ENCODE measurements at regions not wholly inside any gene's neighbourhood (a gene's known extent, or its start where the extent isn't known, plus 50 kb on each side); places are given as distances from the start of the nearest gene placed in this dataset.

- Histone ChIP-seq H3K27ac (ENCODE audit: low read length) (no peak overlapping the region), H3K4me2 (ENCODE audit: low read length) (no peak overlapping the region)
Observed at GRCh38 chr5:103718108-103718507, 155.5 kb upstream of the NUDT12 start.

GRCh38 chr5:103708601-103709000 is 146.0 kb upstream of the NUDT12 start:
- Histone ChIP-seq H3K4me2 (ENCODE audit: low read length) (no peak overlapping the region), H4K20me1 (ENCODE audit: insufficient read depth, low read length) (no peaks in the 10 kb centered on the region), H3K79me2 (ENCODE audit: low read length) (no peaks in the 10 kb centered on the region), H3K9ac (ENCODE audit: low read length) (no peak overlapping the region), H3K4me1 (ENCODE audit: low read length) (no peaks in the 10 kb centered on the region), H3K9me3 (ENCODE audit: insufficient read depth, low read length) (no peaks in the 10 kb centered on the region), H2AFZ (ENCODE audit: low read depth, low read length) (no peak overlapping the region), H3K4me3 (ENCODE audit: low read length) (no peak overlapping the region), H3K36me3 (replicated peaks; ENCODE audit: low read depth, low read length) (no peaks in the 10 kb centered on the region), H3K27ac (ENCODE audit: low read length) (no peak overlapping the region), H3K27me3 (ENCODE audit: low read depth, low read length) (no peaks in the 10 kb centered on the region)
- TF ChIP-seq, protein P1, sequence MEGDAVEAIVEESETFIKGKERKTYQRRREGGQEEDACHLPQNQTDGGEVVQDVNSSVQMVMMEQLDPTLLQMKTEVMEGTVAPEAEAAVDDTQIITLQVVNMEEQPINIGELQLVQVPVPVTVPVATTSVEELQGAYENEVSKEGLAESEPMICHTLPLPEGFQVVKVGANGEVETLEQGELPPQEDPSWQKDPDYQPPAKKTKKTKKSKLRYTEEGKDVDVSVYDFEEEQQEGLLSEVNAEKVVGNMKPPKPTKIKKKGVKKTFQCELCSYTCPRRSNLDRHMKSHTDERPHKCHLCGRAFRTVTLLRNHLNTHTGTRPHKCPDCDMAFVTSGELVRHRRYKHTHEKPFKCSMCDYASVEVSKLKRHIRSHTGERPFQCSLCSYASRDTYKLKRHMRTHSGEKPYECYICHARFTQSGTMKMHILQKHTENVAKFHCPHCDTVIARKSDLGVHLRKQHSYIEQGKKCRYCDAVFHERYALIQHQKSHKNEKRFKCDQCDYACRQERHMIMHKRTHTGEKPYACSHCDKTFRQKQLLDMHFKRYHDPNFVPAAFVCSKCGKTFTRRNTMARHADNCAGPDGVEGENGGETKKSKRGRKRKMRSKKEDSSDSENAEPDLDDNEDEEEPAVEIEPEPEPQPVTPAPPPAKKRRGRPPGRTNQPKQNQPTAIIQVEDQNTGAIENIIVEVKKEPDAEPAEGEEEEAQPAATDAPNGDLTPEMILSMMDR (IDR thresholded peaks at IDR 0.05; ENCODE audit: low read depth, low read length), result no peak
- no peak for TF ChIP-seq EZH2phosphoT487 (IDR thresholded peaks at IDR 0.05; ENCODE audit: low read depth)

More at GRCh38 chr5:103718108-103718507, 155.5 kb upstream of the NUDT12 start:
- Histone ChIP-seq H3K79me2 (ENCODE audit: low read length) (no peaks in the 10 kb centered on the region), H3K4me1 (ENCODE audit: low read length) (no peaks in the 10 kb centered on the region), H3K27me3 (ENCODE audit: low read depth, low read length) (no peaks in the 10 kb centered on the region), H2AFZ (ENCODE audit: low read depth, low read length) (no peak overlapping the region), H3K9me3 (ENCODE audit: insufficient read depth, low read length) (no peaks in the 10 kb centered on the region), H3K4me3 (ENCODE audit: low read length) (no peak overlapping the region), H3K9ac (ENCODE audit: low read length) (no peak overlapping the region), H3K36me3 (replicated peaks; ENCODE audit: low read depth, low read length) (no peaks in the 10 kb centered on the region), H4K20me1 (ENCODE audit: insufficient read depth, low read length) (no peaks in the 10 kb centered on the region)
- TF ChIP-seq, protein P1 (IDR thresholded peaks at IDR 0.05; ENCODE audit: low read depth, low read length), result no peak
- TF ChIP-seq EZH2phosphoT487 (IDR thresholded peaks at IDR 0.05; ENCODE audit: low read depth), result no peak

DNA sequence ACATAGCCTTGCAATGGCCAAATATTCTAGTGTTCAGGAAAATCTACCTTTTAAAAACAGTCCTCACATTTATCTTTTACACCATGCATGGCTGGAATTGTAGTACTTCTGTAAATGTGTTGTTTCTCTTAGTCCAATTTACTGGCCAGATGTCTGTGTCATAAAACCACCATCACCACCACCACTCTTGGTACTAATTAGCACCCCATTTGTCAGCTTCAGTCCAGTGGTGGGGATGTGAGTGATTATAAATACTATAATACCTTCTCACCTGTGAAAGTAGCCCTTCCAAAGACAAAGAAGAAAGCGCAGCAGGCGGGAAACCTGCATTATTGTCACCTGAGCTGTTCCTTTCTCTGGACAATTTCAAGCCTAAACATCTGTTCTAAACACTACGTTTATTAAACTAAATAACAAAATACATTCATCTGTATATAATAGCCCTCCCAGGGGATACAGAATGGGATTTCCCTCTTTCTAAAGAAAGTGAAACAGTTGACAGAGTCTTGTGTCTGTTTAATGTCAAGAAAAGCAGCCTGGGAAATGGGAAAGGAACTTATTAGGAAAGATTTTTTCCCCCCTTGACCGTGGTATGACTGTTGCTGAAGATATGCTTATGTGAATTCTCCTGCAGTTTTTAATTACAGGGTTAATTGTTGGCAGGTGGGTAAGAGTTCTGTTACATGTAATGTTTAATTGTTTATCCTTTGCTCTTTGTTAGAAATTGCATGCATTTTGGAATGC is 144.5 kb upstream of the NUDT12 start:
- no peak overlapping the region for H3K4me2 ChIP-seq (ENCODE audit: low read length)
- no peaks in the 10 kb centered on the region for H3K27me3 ChIP-seq (ENCODE audit: low read depth, low read length)
- H3K9me3 ChIP-seq (ENCODE audit: insufficient read depth, low read length), result no peaks in the 10 kb centered on the region
- no peak overlapping the region for H3K27ac ChIP-seq (ENCODE audit: low read length)
- no peak for TF ChIP-seq EZH2phosphoT487 (IDR thresholded peaks at IDR 0.05; ENCODE audit: low read depth)
- TF ChIP-seq, protein P1 (IDR thresholded peaks at IDR 0.05; ENCODE audit: low read depth, low read length), result no peak
- H3K4me1 ChIP-seq (ENCODE audit: low read length), result no peaks in the 10 kb centered on the region
- no peak overlapping the region for H3K9ac ChIP-seq (ENCODE audit: low read length)
- no peaks in the 10 kb centered on the region for H3K79me2 ChIP-seq (ENCODE audit: low read length)
- no peaks in the 10 kb centered on the region for H3K36me3 ChIP-seq (replicated peaks; ENCODE audit: low read depth, low read length)
- H3K4me3 ChIP-seq (ENCODE audit: low read length), result no peak overlapping the region
- H4K20me1 ChIP-seq (ENCODE audit: insufficient read depth, low read length), result no peaks in the 10 kb centered on the region
- H2AFZ ChIP-seq (ENCODE audit: low read depth, low read length), result no peak overlapping the region

GRCh38 chr5:103703617-103704016 is 141.0 kb upstream of the NUDT12 start:
- TF ChIP-seq EZH2phosphoT487 (IDR thresholded peaks at IDR 0.05; ENCODE audit: low read depth), result no peak
- TF ChIP-seq, protein P1 (IDR thresholded peaks at IDR 0.05; ENCODE audit: low read depth, low read length), result no peak
- no peaks in the 10 kb centered on the region for H4K20me1 ChIP-seq (ENCODE audit: insufficient read depth, low read length)
- H3K4me3 ChIP-seq (ENCODE audit: low read length), result no peak overlapping the region
- H3K27me3 ChIP-seq (ENCODE audit: low read depth, low read length), result no peaks in the 10 kb centered on the region
- H3K9ac ChIP-seq (ENCODE audit: low read length), result no peak overlapping the region
- H3K9me3 ChIP-seq (ENCODE audit: insufficient read depth, low read length), result no peaks in the 10 kb centered on the region
- H2AFZ ChIP-seq (ENCODE audit: low read depth, low read length), result no peak overlapping the region
- no peak overlapping the region for H3K27ac ChIP-seq (ENCODE audit: low read length)
- no peaks in the 10 kb centered on the region for H3K79me2 ChIP-seq (ENCODE audit: low read length)
- no peaks in the 10 kb centered on the region for H3K4me1 ChIP-seq (ENCODE audit: low read length)
- no peaks in the 10 kb centered on the region for H3K36me3 ChIP-seq (replicated peaks; ENCODE audit: low read depth, low read length)
- no peak overlapping the region for H3K4me2 ChIP-seq (ENCODE audit: low read length)
